Chondrocyte (in vitro differentiated cells): ENCODE measurements at regions not wholly inside any gene's neighbourhood (a gene's known extent, or its start where the extent isn't known, plus 50 kb on each side); places are given as distances from the start of the nearest gene placed in this dataset.
A peak's percentile ranks its signal among the peaks of the same experiment; 100 is the strongest.

Experiments used
- DNase-seq: peaks from one replicate; pipeline ENCODE4 v3.0.0; 2021; ENCODE audit warnings: mixed read lengths, low spot score
- H3K27ac Mint-ChIP-seq: one replicate; pipeline ENCODE4 v1.8.0; 2021; ENCODE audit warnings: mild to moderate bottlenecking, moderate library complexity, mixed read lengths; ENCODE audit not compliant: unreplicated experiment
- H3K27me3 Mint-ChIP-seq: 2 replicates; pipeline ENCODE4 v1.8.0; 2021; ENCODE audit warnings: low read depth, mixed read lengths
- H3K36me3 Mint-ChIP-seq: 2 replicates; pipeline ENCODE4 v1.8.0; 2021; ENCODE audit warnings: low read depth, mixed read lengths
- H3K4me1 Mint-ChIP-seq: 2 replicates; pipeline ENCODE4 v1.8.0; 2021; ENCODE audit warnings: low read depth, mild to moderate bottlenecking, mixed read lengths
- H3K4me3 Mint-ChIP-seq: one replicate; pipeline ENCODE4 v1.8.0; 2021; ENCODE audit warnings: mild to moderate bottlenecking, moderate library complexity, mixed read lengths; ENCODE audit not compliant: unreplicated experiment
- H3K9me3 Mint-ChIP-seq: 2 replicates; pipeline ENCODE4 v1.8.0; 2021; ENCODE audit warnings: low read depth, mixed read lengths
- CTCF ChIP-seq: fragments of 200-600 bp; sonication (generic); IDR thresholded peaks from 2 replicates; pipeline ENCODE4 v1.5.0; 2021; ENCODE audit warnings: antibody characterized with exemption, mild to moderate bottlenecking, moderate library complexity

- Mint-ChIP-seq H3K27me3 (no peaks in the 10 kb centered on the region), H3K9me3 (no peaks in the 10 kb centered on the region), H3K27ac (no peak overlapping the region), H3K4me1 (peaks cover 23% of the 10 kb centered on the region), H3K36me3 (no peaks in the 10 kb centered on the region), H3K4me3 (no peak overlapping the region)
- DNase-seq: no peak
- no peak for TF ChIP-seq CTCF
Measured at GRCh38 chr16:73190256-73190655, 142.3 kb upstream of the ZFHX3 start.

GRCh38 chr16:73189136-73189535 is 141.2 kb upstream of the ZFHX3 start:
- Mint-ChIP-seq H3K4me1 (peaks cover 23% of the 10 kb centered on the region), H3K36me3 (no peaks in the 10 kb centered on the region), H3K27me3 (no peaks in the 10 kb centered on the region), H3K9me3 (no peaks in the 10 kb centered on the region), H3K27ac (no peak overlapping the region), H3K4me3 (no peak overlapping the region)
- no peak for DNase-seq
- TF ChIP-seq CTCF: no peak

GRCh38 chr16:73186752-73187601 is 139.0 kb upstream of the ZFHX3 start:
- H3K27me3 Mint-ChIP-seq: no peaks in the 10 kb centered on the region
- no peak for DNase-seq
- TF ChIP-seq CTCF: peak; percentile 28
- peak overlapping the region; percentile 72 for H3K27ac Mint-ChIP-seq
- no peaks in the 10 kb centered on the region for H3K36me3 Mint-ChIP-seq
- H3K4me3 Mint-ChIP-seq: no peak overlapping the region
- peaks cover 16% of the 10 kb centered on the region for H3K4me1 Mint-ChIP-seq
- H3K9me3 Mint-ChIP-seq: no peaks in the 10 kb centered on the region

- Mint-ChIP-seq H3K27me3 (no peaks in the 10 kb centered on the region), H3K9me3 (no peaks in the 10 kb centered on the region), H3K4me3 (no peak overlapping the region), H3K36me3 (no peaks in the 10 kb centered on the region), H3K4me1 (peaks cover 13% of the 10 kb centered on the region), H3K27ac (no peak overlapping the region)
- no peak for TF ChIP-seq CTCF
- no peak for DNase-seq
Measured at GRCh38 chr16:73185737-73186136, 137.8 kb upstream of the ZFHX3 start.

- Mint-ChIP-seq H3K27ac (no peak overlapping the region), H3K4me3 (no peak overlapping the region)
- no peak for TF ChIP-seq CTCF
Measured at GRCh38 chr16:73183611-73184092, 135.7 kb upstream of the ZFHX3 start.

More at GRCh38 chr16:73183611-73184092, 135.7 kb upstream of the ZFHX3 start:
- Mint-ChIP-seq H3K9me3 (no peaks in the 10 kb centered on the region), H3K4me1 (peaks cover 13% of the 10 kb centered on the region), H3K36me3 (no peaks in the 10 kb centered on the region), H3K27me3 (no peaks in the 10 kb centered on the region)
- DNase-seq: no peak
